H1 (cell line): ENCODE measurements at regions not wholly inside any gene's neighbourhood (a gene's known extent, or its start where the extent isn't known, plus 50 kb on each side); places are given as distances from the start of the nearest gene placed in this dataset.

Source experiments
- CTCF ChIA-PET: fragments of 300-600 bp; sonication (Branson Sonifier 250); formaldehyde crosslinking; loops from one replicate; lab custom pipeline; 2021; ENCODE audit not compliant: partially characterized antibody; lab: Charles Lee
- POLR2A ChIA-PET: fragments of 300-600 bp; sonication (Branson Sonifier 250); formaldehyde crosslinking; loops from one replicate; lab custom pipeline; 2021; ENCODE audit warnings: inconsistent platforms; ENCODE audit not compliant: partially characterized antibody; lab: Charles Lee
- DNase-seq, 2 experiments: peaks; one replicate each; pipeline versions ENCODE4 v3.0.0 to v3.0.0-alpha.2; 2010 to 2022; ENCODE audit warnings: low spot score in 2 of 2, low read depth in 1 of 2, mixed read lengths in 1 of 2
- FAIRE-seq: peaks from 2 replicates; lab custom pipeline; 2011; peaks lifted over from hg19 to GRCh38; lab: Jason Lieb, UNC
- H2AFZ ChIP-seq: 2 replicates; pipeline ENCODE4 v1.8.1; 2012; ENCODE audit warnings: low read length, inconsistent platforms
- H2AK5ac ChIP-seq: 2 replicates; pipeline ENCODE4 v1.6.1; 2013; ENCODE audit warnings: low read depth, low read length
- H2BK120ac ChIP-seq: replicated peaks from 2 replicates; pipeline ENCODE3; 2013; ENCODE audit warnings: low read depth, low read length, inconsistent platforms
- H2BK12ac ChIP-seq: 2 replicates; pipeline ENCODE4 v1.6.1; 2013; ENCODE audit warnings: low read depth, low read length
- H2BK15ac ChIP-seq: 2 replicates; pipeline ENCODE4 v1.6.1; 2013; ENCODE audit warnings: low read length
- H2BK20ac ChIP-seq: 2 replicates; pipeline ENCODE4 v1.6.1; 2013; ENCODE audit warnings: low read length
- H2BK5ac ChIP-seq: 2 replicates; pipeline ENCODE4 v1.6.1; 2013; ENCODE audit warnings: low read depth, low read length
- H3K14ac ChIP-seq: 2 replicates; pipeline ENCODE4 v1.6.1; 2013; ENCODE audit warnings: inconsistent platforms; ENCODE audit not compliant: insufficient read length
- H3K18ac ChIP-seq: 2 replicates; pipeline ENCODE4 v1.6.1; 2013; ENCODE audit warnings: low read length; ENCODE audit errors: extremely low read depth
- H3K23ac ChIP-seq: 2 replicates; pipeline ENCODE4 v1.6.1; 2013; ENCODE audit warnings: inconsistent platforms; ENCODE audit not compliant: insufficient read length
- H3K23me2 ChIP-seq: 2 replicates; pipeline ENCODE4 v1.6.1; 2013; ENCODE audit warnings: low read depth, low read length
- H3K27ac ChIP-seq: 2 replicates; pipeline ENCODE4 v1.6.1; 2011; ENCODE audit warnings: low read depth, low read length, inconsistent platforms
- H3K27me3 ChIP-seq, 4 experiments: replicated peaks in 1 of 4; 1 replicate in 1 of 4; 2 replicates in 3 of 4; pipeline versions ENCODE4 v1.6.1 to v1.8.1; 2011 to 2013; ENCODE audit warnings: low read length in 3 of 4, mild to moderate bottlenecking in 3 of 4, inconsistent platforms in 2 of 4, mixed read lengths in 2 of 4, moderate library complexity in 1 of 4; ENCODE audit not compliant: control insufficient read depth in 3 of 4, insufficient read depth in 3 of 4; ENCODE audit errors: extremely low read depth in 1 of 4
- H3K36me3 ChIP-seq, 4 experiments: 2 replicates each; pipeline versions ENCODE4 v1.6.1 to v1.8.1; 2011 to 2013; ENCODE audit warnings: mild to moderate bottlenecking in 4 of 4, low read length in 3 of 4, moderate library complexity in 2 of 4, control low read depth in 1 of 4, inconsistent platforms in 1 of 4; ENCODE audit not compliant: insufficient read depth in 4 of 4, control insufficient read depth in 2 of 4
- H3K4ac ChIP-seq: replicated peaks from 2 replicates; pipeline ENCODE3; 2013; ENCODE audit warnings: low read length, low read depth, mixed read lengths, inconsistent platforms; ENCODE audit not compliant: insufficient read length
- H3K4me1 ChIP-seq, 4 experiments: replicated peaks in 1 of 4; 1 replicate in 1 of 4; 2 replicates in 3 of 4; pipeline versions ENCODE4 v1.6.1 to v1.8.1; 2011 to 2013; ENCODE audit warnings: low read length in 3 of 4, inconsistent platforms in 2 of 4, mixed read lengths in 1 of 4; ENCODE audit not compliant: insufficient read depth in 4 of 4, control insufficient read depth in 3 of 4
- H3K4me2 ChIP-seq, 2 experiments: 2 replicates each; pipeline versions ENCODE4 v1.6.1 to v1.8.1; 2011 to 2013; ENCODE audit warnings: low read depth in 2 of 2, low read length in 2 of 2, control low read depth in 1 of 2, inconsistent platforms in 1 of 2, mild to moderate bottlenecking in 1 of 2; ENCODE audit not compliant: insufficient read depth in 1 of 2
- H3K4me3 ChIP-seq, 4 experiments: fragments of 200-600, 300-600 bp in 1 of 4; sonication (generic), shearing (Covaris generic), sonication (Bioruptor Twin) in 1 of 4; 2 replicates each; pipeline versions ENCODE4 v1.5.1 to v1.8.1; 2011 to 2016; ENCODE audit warnings: low read length in 4 of 4, low read depth in 3 of 4, control low read depth in 2 of 4, inconsistent platforms in 2 of 4, mild to moderate bottlenecking in 2 of 4, mixed read lengths in 1 of 4, moderate library complexity in 1 of 4; ENCODE audit not compliant: insufficient read depth in 2 of 4; ENCODE audit errors: extremely low read depth in 1 of 4
- H3K56ac ChIP-seq: replicated peaks from 2 replicates; pipeline ENCODE3; 2013; ENCODE audit warnings: low read depth, mild to moderate bottlenecking, mixed read lengths, low read length, inconsistent platforms; ENCODE audit not compliant: insufficient read length
- H3K79me1 ChIP-seq: 2 replicates; pipeline ENCODE4 v1.6.1; 2013; ENCODE audit warnings: low read depth, low read length, control low read depth
- H3K79me2 ChIP-seq, 2 experiments: 2 replicates each; pipeline versions ENCODE4 v1.6.1 to v1.8.1; 2012 to 2013; ENCODE audit warnings: low read length in 2 of 2, mild to moderate bottlenecking in 2 of 2, inconsistent platforms in 1 of 2; ENCODE audit not compliant: insufficient read depth in 2 of 2, control insufficient read depth in 1 of 2
- H3K9ac ChIP-seq, 4 experiments: replicated peaks in 1 of 4; 1 replicate in 1 of 4; 2 replicates in 3 of 4; pipeline versions ENCODE4 v1.6.1 to v1.8.1; 2011 to 2013; ENCODE audit warnings: low read depth in 3 of 4, low read length in 3 of 4, control low read depth in 2 of 4, mild to moderate bottlenecking in 2 of 4, moderate library complexity in 2 of 4, inconsistent platforms in 1 of 4; ENCODE audit errors: extremely low read depth in 1 of 4
- H3K9me3 ChIP-seq, 2 experiments: 2 replicates each; pipeline versions ENCODE4 v1.6.1 to v1.8.1; 2012 to 2013; ENCODE audit warnings: mild to moderate bottlenecking in 2 of 2, moderate library complexity in 2 of 2, control low read depth in 1 of 2, inconsistent platforms in 1 of 2, low read depth in 1 of 2, low read length in 1 of 2, mixed read lengths in 1 of 2; ENCODE audit not compliant: insufficient read depth in 2 of 2
- H4K20me1 ChIP-seq, 2 experiments: replicated peaks in 1 of 2; 2 replicates each; pipeline versions ENCODE3 to v1.8.1; 2011 to 2013; ENCODE audit warnings: inconsistent platforms in 2 of 2, low read length in 2 of 2, mild to moderate bottlenecking in 1 of 2; ENCODE audit not compliant: insufficient read depth in 2 of 2, control insufficient read depth in 1 of 2
- H4K5ac ChIP-seq: 2 replicates; pipeline ENCODE4 v1.6.1; 2013; ENCODE audit warnings: low read length, low read depth, mixed read lengths, inconsistent platforms; ENCODE audit not compliant: insufficient read length
- H4K8ac ChIP-seq: 2 replicates; pipeline ENCODE4 v1.8.0; 2013; ENCODE audit warnings: mild to moderate bottlenecking, moderate library complexity, low read length, inconsistent platforms; ENCODE audit not compliant: insufficient read depth; ENCODE audit errors: extremely low read depth
- H4K91ac ChIP-seq: replicated peaks from 2 replicates; pipeline ENCODE3; 2013; ENCODE audit warnings: low read length, mixed read lengths, inconsistent platforms; ENCODE audit not compliant: insufficient read length
- GABPA ChIP-seq: IDR thresholded peaks from 2 replicates; pipeline ENCODE4 v1.6.1; 2011; ENCODE audit warnings: mild to moderate bottlenecking, low read length, moderate library complexity, borderline replicate concordance; ENCODE audit not compliant: insufficient read depth
- JUND ChIP-seq: IDR thresholded peaks from 2 replicates; pipeline ENCODE4 v1.6.1; 2011; ENCODE audit warnings: mild to moderate bottlenecking, improper control_type of control experiment, low read length
- PHF8 ChIP-seq: fragments of 200-600 bp; sonication (generic); conservative IDR thresholded peaks from 2 replicates; pipeline ENCODE4 v1.7.1; 2012; ENCODE audit warnings: low read depth, mild to moderate bottlenecking, inconsistent platforms, low read length, moderate library complexity
- WGBS, 2 experiments: shearing (Covaris generic) in 1 of 2; methylation state at CpG; one replicate each; pipeline versions ENCODE4 v1.1.6 to v1.1.7; 2013 to 2015; ENCODE audit warnings: low lambda C conversion rate in 2 of 2, mixed read lengths in 2 of 2, inconsistent platforms in 1 of 2, low coverage in 1 of 2, missing lambda C conversion rate in 1 of 2; ENCODE audit not compliant: insufficient replicate concordance in 2 of 2, insufficient coverage in 1 of 2, insufficient read length in 1 of 2; ENCODE audit errors: extremely low coverage in 1 of 2, missing lambda C conversion rate in 1 of 2; 5-methylcytosine and 5-hydroxymethylcytosine counted together

- WGBS, 2 experiments = 67% methylated on average over 1 of the region's 1 CpG; no CpG with 5 or more reads in 1 of the 2 experiments
- H3K9ac ChIP-seq = no peak overlapping the region
- POLR2A ChIA-PET = no interaction called here
- H3K79me2 ChIP-seq = no peaks in the 10 kb centered on the region
- no peak for TF ChIP-seq PHF8
- TF ChIP-seq GABPA = no peak
- no peak for TF ChIP-seq JUND
- H3K4me1 ChIP-seq = no peaks in the 10 kb centered on the region; a peak in 1 of 7 replicates
- CTCF ChIA-PET = interaction anchor here (0.9 kb wide), 1 partner anchor 13 kb away, joined by 4 read pairs; no protein-coding TSS in a partner anchor
- no peak overlapping the region for H4K5ac ChIP-seq
- no peak overlapping the region for H3K4me2 ChIP-seq
- no peak overlapping the region for H2BK5ac ChIP-seq
- no peak overlapping the region for H2BK120ac ChIP-seq
- H3K9me3 ChIP-seq = no peaks in the 10 kb centered on the region
- H2BK20ac ChIP-seq = no peak overlapping the region
- FAIRE-seq (no peak), DNase-seq (no peak)
- H3K23ac ChIP-seq = no peak overlapping the region
- H3K27me3 ChIP-seq = no peaks in the 10 kb centered on the region; a peak in 1 of 7 replicates
- H3K36me3 ChIP-seq = no peaks in the 10 kb centered on the region
- H3K23me2 ChIP-seq = no peaks in the 10 kb centered on the region
- H4K8ac ChIP-seq = no peak overlapping the region
- H3K14ac ChIP-seq = no peak overlapping the region
- H3K56ac ChIP-seq = no peak overlapping the region
- H2AK5ac ChIP-seq = no peak overlapping the region
- H2BK12ac ChIP-seq = no peak overlapping the region
- H3K4ac ChIP-seq = no peak overlapping the region
- no peaks in the 10 kb centered on the region for H3K79me1 ChIP-seq
- no peak overlapping the region for H2BK15ac ChIP-seq
- H3K18ac ChIP-seq = no peak overlapping the region
- no peak overlapping the region for H2AFZ ChIP-seq
- no peaks in the 10 kb centered on the region for H4K20me1 ChIP-seq
- no peak overlapping the region for H3K4me3 ChIP-seq
- H3K27ac ChIP-seq = no peak overlapping the region
- no peak overlapping the region for H4K91ac ChIP-seq
Measured at GRCh38 chr6:102126488-102126887, 733.0 kb downstream of the GRIK2 start.
